DOHH2 (cell line): ENCODE measurements at regions not wholly inside any gene's neighbourhood (a gene's known extent, or its start where the extent isn't known, plus 50 kb on each side); places are given as distances from the start of the nearest gene placed in this dataset.

ENCODE experiments used
- H3F3A ChIP-seq: fragments of 200-600 bp; sonication (generic), shearing (Covaris generic); 2 replicates; pipeline ENCODE4 v1.6.0; 2016; ENCODE audit warnings: antibody characterized with exemption, mild to moderate bottlenecking; ENCODE audit not compliant: control insufficient read depth, insufficient read depth
- H3K27ac ChIP-seq: fragments of 200-600 bp; sonication (generic); 2 replicates; pipeline ENCODE4 v1.5.1; 2014; ENCODE audit warnings: low read depth, mild to moderate bottlenecking, low read length, moderate library complexity
- H3K27me3 ChIP-seq: fragments of 200-600 bp; sonication (generic); 2 replicates; pipeline ENCODE4 v1.6.1; 2014; ENCODE audit warnings: mild to moderate bottlenecking, low read length, mixed read lengths; ENCODE audit not compliant: control insufficient read depth
- H3K36me3 ChIP-seq: fragments of 200-600 bp; sonication (generic); 2 replicates; pipeline ENCODE4 v1.6.1; 2014; ENCODE audit warnings: mild to moderate bottlenecking, low read length, moderate library complexity, mixed read lengths; ENCODE audit not compliant: control insufficient read depth
- H3K4me1 ChIP-seq: fragments of 200-600 bp; sonication (generic); 2 replicates; pipeline ENCODE4 v1.6.1; 2014; ENCODE audit warnings: mild to moderate bottlenecking, low read length, mixed read lengths; ENCODE audit not compliant: control insufficient read depth
- H3K4me2 ChIP-seq: fragments of 200-600 bp; sonication (generic); 2 replicates; pipeline ENCODE4 v1.6.0; 2014; ENCODE audit warnings: mild to moderate bottlenecking, low read length, moderate library complexity
- H3K4me3 ChIP-seq: fragments of 200-600 bp; sonication (generic); 2 replicates; pipeline ENCODE4 v1.5.1; 2014; ENCODE audit warnings: mild to moderate bottlenecking, low read length, mixed read lengths
- H3K79me2 ChIP-seq: fragments of 200-600 bp; sonication (generic); 2 replicates; pipeline ENCODE4 v1.6.1; 2014; ENCODE audit warnings: mild to moderate bottlenecking, low read length, mixed read lengths; ENCODE audit not compliant: control insufficient read depth
- H3K9me2 ChIP-seq: fragments of 200-600 bp; sonication (generic); replicated peaks from 2 replicates; pipeline ENCODE4 v1.6.1; 2014; ENCODE audit warnings: mild to moderate bottlenecking, low read length, mixed read lengths; ENCODE audit not compliant: control insufficient read depth
- H3K9me3 ChIP-seq: fragments of 200-600 bp; sonication (generic); 2 replicates; pipeline ENCODE4 v1.6.1; 2014; ENCODE audit warnings: antibody characterized with exemption, low read length, mixed read lengths; ENCODE audit not compliant: control insufficient read depth, insufficient read depth
- H4K20me1 ChIP-seq: fragments of 200-600 bp; sonication (generic); 2 replicates; pipeline ENCODE4 v1.6.0; 2014; ENCODE audit warnings: low read depth, mild to moderate bottlenecking, antibody characterized with exemption, low read length, moderate library complexity; ENCODE audit not compliant: control insufficient read depth, insufficient read depth
- EZH2phosphoT487 ChIP-seq: fragments of 200-600 bp; sonication (generic); IDR thresholded peaks from 2 replicates; pipeline ENCODE4 v1.6.1; 2017; ENCODE audit warnings: borderline replicate concordance, mild to moderate bottlenecking, antibody characterized with exemption, low read length, moderate library complexity, mixed read lengths
- TF ChIP-seq, protein P1 (sequence below): fragments of 200-600 bp; sonication (generic); IDR thresholded peaks from one replicate; pipeline ENCODE4 v1.5.1; 2014; ENCODE audit warnings: antibody characterized with exemption, mild to moderate bottlenecking, low read depth, low read length; ENCODE audit not compliant: poor library complexity, severe bottlenecking

DNA sequence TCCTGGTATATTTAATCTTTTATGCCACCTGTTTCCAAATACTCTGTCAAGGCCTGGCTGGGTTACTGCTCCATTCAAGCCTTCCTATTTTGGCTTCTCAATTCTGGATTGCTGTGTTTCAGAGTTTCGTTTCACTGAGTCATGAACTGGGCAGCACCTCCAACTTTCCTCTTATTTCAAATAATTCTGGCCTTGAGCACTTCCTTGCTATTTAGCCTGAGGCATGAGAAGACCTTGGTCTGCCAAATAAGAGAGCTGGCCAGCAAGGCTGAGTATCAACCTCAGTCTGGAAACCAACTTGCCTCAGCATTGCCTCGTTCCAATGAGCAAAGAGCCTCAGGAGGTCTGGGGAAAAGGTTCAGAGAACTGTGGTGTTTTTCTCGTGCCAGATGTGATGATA is 66.6 kb downstream of the TNFAIP3 start:
- no peaks in the 10 kb centered on the region for H3K9me2 ChIP-seq
- no peaks in the 10 kb centered on the region for H4K20me1 ChIP-seq
- H3K4me2 ChIP-seq = no peak overlapping the region
- no peaks in the 10 kb centered on the region for H3K36me3 ChIP-seq
- no peak overlapping the region for H3K4me3 ChIP-seq
- TF ChIP-seq, protein P1, sequence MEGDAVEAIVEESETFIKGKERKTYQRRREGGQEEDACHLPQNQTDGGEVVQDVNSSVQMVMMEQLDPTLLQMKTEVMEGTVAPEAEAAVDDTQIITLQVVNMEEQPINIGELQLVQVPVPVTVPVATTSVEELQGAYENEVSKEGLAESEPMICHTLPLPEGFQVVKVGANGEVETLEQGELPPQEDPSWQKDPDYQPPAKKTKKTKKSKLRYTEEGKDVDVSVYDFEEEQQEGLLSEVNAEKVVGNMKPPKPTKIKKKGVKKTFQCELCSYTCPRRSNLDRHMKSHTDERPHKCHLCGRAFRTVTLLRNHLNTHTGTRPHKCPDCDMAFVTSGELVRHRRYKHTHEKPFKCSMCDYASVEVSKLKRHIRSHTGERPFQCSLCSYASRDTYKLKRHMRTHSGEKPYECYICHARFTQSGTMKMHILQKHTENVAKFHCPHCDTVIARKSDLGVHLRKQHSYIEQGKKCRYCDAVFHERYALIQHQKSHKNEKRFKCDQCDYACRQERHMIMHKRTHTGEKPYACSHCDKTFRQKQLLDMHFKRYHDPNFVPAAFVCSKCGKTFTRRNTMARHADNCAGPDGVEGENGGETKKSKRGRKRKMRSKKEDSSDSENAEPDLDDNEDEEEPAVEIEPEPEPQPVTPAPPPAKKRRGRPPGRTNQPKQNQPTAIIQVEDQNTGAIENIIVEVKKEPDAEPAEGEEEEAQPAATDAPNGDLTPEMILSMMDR = no peak
- TF ChIP-seq EZH2phosphoT487 = no peak
- H3K79me2 ChIP-seq = no peaks in the 10 kb centered on the region
- no peaks in the 10 kb centered on the region for H3K27me3 ChIP-seq
- 0 out of 2 replicates have a peak, but pooled peaks cover 4% of the 10 kb centered on the region for H3K9me3 ChIP-seq
- no peak overlapping the region for H3K27ac ChIP-seq
- H3F3A ChIP-seq = no peaks in the 10 kb centered on the region
- no peaks in the 10 kb centered on the region for H3K4me1 ChIP-seq

DNA sequence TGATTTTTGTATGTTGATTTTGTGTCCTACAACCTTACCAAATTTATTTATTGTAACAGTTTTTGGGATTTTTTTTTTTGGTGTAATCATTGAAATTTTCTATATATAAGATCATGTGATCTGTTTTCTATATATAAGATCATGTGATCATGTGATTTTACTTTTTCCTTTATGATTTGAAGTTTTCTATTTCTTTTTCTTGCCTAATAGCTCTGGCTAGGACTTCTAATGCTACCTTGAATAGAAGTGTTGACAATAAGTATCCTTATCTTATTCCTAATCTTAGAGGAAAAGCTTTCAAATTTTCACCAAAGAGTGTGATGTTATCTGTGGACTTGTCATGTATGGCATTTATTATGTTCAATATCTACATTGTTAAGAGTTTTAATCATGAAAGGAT is 69.7 kb downstream of the TNFAIP3 start:
- 0 out of 2 replicates have a peak, but pooled peaks cover 4% of the 10 kb centered on the region for H3K9me3 ChIP-seq
- no peak overlapping the region for H3K4me3 ChIP-seq
- H3K79me2 ChIP-seq = no peaks in the 10 kb centered on the region
- H3K27ac ChIP-seq = no peak overlapping the region
- H3K4me2 ChIP-seq = no peak overlapping the region
- no peaks in the 10 kb centered on the region for H3F3A ChIP-seq
- no peaks in the 10 kb centered on the region for H3K4me1 ChIP-seq
- no peaks in the 10 kb centered on the region for H3K9me2 ChIP-seq
- TF ChIP-seq, protein P1 = no peak
- no peak for TF ChIP-seq EZH2phosphoT487
- H3K36me3 ChIP-seq = no peaks in the 10 kb centered on the region
- no peaks in the 10 kb centered on the region for H4K20me1 ChIP-seq
- H3K27me3 ChIP-seq = no peaks in the 10 kb centered on the region

DNA sequence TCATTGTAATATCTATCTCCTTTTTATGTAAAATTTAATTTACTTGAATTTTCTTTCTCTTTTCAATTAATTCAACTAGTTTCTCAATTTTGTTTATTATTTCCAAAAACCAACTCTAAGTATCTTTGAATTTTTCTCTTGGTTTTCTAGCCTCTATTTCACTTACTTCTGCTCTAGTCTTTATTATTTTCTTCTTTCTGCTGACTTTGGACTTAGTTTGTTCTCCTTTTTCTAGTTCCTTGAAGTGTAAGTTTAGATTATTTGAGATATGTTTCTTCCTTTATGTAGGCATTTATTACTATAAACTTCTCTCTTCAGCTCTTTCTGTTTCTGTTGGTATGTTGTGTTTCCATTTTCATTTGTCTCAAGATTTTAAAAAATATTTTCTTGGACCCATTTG is 70.8 kb downstream of the TNFAIP3 start:
- no peak overlapping the region for H3K4me3 ChIP-seq
- no peaks in the 10 kb centered on the region for H3K9me2 ChIP-seq
- TF ChIP-seq, protein P1 = no peak
- TF ChIP-seq EZH2phosphoT487 = no peak
- no peaks in the 10 kb centered on the region for H3K4me1 ChIP-seq
- H3K36me3 ChIP-seq = no peaks in the 10 kb centered on the region
- no peaks in the 10 kb centered on the region for H3F3A ChIP-seq
- H3K4me2 ChIP-seq = no peak overlapping the region
- H3K27ac ChIP-seq = no peak overlapping the region
- no peaks in the 10 kb centered on the region for H3K79me2 ChIP-seq
- H3K9me3 ChIP-seq = 0 out of 2 replicates have a peak, but pooled peaks cover 4% of the 10 kb centered on the region
- no peaks in the 10 kb centered on the region for H3K27me3 ChIP-seq
- H4K20me1 ChIP-seq = no peaks in the 10 kb centered on the region
